ENCODE measurements at regions not wholly inside any gene's neighbourhood (a gene's known extent, or its start where the extent isn't known, plus 50 kb on each side); places are given as distances from the start of the nearest gene placed in this dataset.
"Not testable (repeated sequence)": the region's sequence is repeated elsewhere in the genome, so short reads cannot be mapped to it uniquely, and the experiment has no call there.

- no peak for DNase-seq
Observed at GRCh38 chr7:149334930-149335329, 72.9 kb downstream of the ZNF783 start.

DNA sequence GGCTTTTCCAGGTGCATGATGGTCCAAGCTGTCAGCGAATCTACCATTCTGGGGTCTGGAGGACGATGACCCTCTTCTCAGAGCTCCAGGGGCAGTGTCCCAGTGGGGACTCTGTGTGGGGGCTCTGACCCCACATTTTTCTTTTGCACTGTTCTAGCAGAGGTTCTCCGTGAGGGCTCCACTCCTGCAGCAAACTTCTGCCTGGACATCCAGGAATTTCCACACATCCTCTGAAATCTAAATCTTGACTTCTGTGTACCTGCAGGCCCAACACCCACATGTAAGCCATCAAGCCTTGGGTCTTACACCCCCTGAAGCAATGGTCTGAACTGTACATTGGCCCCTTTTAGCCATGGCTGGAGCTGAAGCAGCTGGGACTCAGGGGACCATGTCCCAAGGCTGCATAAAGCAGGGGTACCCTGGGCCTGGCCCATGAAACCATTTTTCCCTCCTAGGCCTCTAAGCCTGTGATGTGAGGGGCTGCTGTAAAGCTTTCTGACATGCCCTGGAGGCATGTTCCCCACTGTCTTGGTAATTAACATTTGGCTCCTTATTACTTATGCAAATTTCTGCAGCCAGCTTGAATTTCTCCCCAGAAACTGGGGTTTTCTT is 86.9 kb downstream of the ZNF783 start:
- DNase-seq = no peak

GRCh38 chr7:149353739-149354504 is 91.9 kb downstream of the ZNF783 start:
- peak in 3 of 56 donors; percentile 2 to 15 (median 6) for DNase-seq

GRCh38 chr7:149355035-149355389 is 93.0 kb downstream of the ZNF783 start:
- not testable (repeated sequence) for DNase-seq

DNA sequence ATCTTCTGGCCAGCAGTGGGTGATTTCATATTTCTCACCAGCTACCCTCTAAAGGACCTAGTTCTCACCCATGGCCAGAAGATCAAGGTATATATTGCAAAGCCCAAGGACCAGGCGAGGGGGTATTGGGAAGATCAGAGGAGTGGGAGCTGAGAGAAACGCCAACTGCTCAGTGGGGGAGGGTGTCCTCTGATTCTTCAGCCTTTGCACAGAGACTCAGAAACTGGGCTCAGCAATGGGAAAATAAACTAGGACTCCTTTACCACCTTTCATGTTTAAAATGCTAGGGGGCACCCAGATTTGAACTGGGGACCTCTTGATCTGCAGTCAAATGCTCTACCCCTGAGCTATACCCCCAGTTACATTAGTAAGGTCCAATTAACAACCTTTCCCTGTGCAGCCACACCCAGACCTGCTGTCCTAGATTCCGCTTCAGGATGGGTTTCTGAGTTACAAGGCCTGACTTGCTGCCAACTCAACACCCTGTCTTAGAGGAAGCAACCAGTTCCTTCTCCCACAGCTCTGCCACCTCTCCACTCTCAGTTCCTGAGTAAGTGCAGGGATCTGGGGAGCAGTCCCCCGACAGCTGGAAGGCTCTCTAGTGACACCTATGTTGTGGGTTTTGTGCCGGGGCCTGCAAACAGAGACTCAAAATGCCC is 93.5 kb downstream of the ZNF783 start:
- DNase-seq = no peak

DNA sequence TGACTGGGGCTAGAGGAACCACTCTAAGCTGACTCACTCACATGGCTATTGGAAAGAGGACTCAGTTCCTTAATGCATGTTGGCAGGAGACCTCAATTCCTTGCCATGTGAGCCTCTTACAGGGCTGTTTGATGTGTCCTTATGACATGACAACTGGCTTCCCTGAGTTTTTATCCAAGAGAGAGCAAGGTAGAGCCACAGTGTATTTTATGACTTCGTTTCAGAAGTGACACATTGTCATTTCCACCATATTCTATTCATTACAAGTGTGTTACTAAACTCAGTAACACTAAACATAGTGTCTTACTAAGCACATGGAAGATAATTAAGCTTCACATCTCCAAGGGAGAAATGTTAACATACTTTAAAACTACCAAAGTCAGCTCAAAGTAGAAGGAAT is 98.2 kb downstream of the ZNF777 start:
- no peak for DNase-seq

DNA sequence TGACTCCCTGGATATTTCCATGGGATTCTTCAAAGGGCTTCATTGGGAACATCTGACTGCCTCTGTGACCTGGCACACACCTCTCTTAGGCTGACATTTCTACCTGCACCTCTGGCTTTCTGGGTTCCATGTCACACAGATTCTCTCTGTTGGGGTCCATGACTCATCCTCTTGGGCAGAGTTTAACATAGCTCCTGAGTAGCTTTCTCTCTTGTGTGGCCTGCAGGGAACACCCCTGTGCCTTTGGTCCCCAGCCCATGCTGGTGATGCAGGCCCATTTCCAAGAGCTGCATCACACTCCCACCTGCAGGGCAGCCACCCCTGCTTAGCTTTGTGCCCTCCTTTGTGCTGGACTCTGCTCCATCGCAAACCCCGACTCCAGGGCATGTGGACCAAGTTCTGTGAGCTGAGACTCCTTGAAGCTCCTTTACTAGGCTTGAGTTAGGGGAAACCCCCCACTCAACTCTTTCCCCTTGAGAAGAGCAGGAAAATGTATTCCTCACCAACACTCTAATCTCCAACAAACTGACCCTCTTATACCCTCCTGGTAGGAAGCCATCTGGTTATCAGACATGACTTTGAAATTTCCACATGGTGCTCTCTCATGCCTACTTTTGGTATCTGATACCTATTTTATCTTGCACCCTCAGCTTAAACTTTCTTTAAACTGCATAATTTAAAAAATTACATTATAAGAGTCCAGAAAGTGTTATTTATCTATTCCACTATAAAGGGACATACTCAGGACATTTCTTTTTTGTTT is 93.3 kb downstream of the ZNF777 start:
- DNase-seq = no peak

DNA sequence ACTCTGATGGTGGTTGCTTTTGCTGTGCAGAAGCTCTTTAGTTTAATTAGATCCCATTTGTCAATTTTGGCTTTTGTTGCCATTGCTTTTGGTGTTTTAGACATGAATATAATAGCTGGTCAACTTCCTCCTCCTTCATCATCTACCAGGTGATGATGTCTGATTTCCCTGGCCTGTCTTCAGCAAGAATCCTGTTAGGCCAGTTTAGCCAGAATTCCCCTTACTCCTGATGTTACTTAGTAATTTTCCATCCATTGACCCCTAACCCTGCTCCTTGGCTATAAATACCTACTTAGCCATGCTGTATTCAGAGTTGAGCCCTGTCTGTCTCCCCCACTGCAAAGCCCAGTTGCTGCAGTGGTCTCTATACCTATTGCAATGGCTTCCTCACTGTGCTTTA is 91.4 kb downstream of the ZNF777 start:
- DNase-seq = no peak

GRCh38 chr7:149370790-149371189 is 90.1 kb downstream of the ZNF777 start:
- DNase-seq = no peak

DNA sequence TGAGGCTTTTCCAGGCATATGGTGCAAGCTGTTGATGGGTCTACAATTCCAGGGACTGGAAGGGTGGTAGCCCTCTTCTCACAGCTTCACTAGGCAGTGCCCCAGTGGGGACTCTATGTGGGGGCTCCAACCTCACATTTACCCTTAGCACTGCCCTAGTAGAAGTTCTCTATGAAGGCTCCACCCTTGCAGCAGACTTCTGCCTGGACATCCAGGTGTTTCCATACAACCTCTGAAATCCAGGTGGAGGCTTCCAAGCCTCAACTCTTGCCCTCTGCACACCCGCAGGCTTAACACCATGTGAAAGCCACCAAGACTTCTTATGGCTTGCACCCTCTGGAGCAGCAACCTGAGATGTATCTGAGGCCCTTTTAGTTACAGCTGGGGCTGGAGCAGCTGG is 87.8 kb downstream of the ZNF777 start:
- no peak for DNase-seq

DNA sequence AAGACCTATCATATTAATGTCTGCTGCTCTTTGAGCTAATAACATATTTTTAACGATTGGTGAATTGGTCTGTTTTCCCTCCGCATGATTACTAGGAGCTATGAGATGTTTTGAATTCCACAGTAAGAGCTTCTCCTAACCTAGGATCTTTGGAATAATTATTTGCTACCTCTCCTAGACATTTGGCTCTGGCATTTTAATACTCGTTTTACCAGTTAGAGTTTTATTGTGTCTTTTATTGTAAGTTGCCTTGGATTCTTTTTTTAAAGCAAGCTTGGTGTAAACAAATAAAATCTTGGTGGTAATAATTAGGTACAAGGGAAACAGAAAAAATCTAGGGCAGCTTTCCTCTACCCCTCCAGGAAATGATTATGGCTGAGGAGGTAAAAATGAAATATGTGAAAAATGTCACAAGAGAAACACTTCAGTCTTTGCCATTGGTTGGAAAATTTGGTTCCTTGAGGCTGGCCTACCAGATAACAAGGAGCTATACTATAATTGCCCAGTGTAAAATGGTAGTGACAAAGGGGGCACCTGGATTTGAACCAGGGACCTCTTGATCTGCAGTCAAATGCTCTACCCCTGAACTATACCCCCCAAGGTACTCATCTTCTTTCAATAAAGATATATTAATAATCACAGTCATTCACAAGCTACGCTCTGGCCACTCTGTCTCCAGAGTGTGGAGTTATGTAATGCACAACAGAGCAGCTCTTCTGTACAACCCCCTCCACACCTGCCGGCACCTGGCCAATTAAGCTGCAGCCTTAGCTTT is 85.4 kb downstream of the ZNF777 start:
- no peak for DNase-seq

DNA sequence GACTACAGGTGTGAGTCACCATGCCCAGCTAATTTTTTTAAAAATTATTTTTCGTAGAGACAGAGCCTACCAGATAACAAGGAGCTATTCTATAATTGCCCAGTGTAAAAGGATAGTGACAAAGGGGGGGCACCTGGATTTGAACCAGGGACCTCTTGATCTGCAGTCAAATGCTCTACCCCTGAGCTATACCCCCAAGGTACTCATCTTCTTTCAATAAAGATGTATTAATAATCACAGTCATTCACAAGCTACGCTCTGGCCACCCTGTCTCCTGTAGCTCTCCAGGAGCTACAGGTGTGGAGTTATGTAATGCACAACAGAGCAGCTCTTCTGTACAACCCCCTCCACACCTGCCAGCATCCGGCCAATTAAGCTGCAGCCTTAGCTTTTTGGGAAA is 83.5 kb downstream of the ZNF777 start:
- no peak for DNase-seq

DNA sequence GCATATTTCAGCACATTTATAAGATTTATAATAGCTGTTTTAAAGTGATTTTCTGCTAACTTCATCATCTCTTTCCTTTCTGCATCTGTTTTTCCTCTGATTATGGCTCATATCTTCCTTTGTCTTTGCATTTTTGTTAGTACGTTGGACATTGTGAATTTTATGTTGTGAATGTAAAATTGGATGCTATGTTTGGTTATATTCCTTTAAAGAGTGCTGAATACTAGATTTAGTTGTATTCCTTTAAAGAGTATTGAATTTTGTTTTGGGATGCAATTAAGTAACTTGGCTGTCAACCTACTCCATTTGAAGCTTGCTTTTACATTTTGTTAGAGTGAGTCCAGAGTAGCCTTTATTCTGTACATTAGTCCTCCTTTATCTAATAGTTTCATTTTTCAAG is 81.2 kb downstream of the ZNF777 start:
- DNase-seq = no peak

DNA sequence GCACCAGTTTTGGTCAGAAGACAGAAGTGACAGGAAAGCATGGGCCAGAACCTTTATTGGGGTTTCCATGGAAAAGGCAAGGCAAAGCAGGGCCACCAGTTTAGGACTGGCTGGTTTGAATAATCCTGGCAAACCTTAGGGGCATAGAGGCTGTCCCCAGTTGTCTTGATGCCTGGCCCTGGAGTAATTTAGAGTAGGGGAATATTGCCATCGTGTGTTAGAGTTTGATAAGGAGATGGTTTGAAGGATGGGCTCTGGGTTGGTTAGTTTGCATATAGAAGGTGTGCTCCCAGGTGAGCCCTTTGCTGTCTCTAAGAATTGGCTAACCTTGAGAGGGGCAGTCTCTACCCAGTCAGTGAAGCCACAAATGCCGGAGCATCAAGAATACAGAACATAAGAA is 79.6 kb downstream of the ZNF777 start:
- no peak for DNase-seq

Data from amygdala (tissue), 56 donors.